ENCODE measurements at regions not wholly inside any gene's neighbourhood (a gene's known extent, or its start where the extent isn't known, plus 50 kb on each side); places are given as distances from the start of the nearest gene placed in this dataset.

- Histone ChIP-seq H3K36me3 (ENCODE audit: control insufficient read depth, insufficient read depth, low read length) (no peaks in the 10 kb centered on the region), H3K9me3 (no peaks in the 10 kb centered on the region), H3K4me1 (no peaks in the 10 kb centered on the region), H3K4me3 (ENCODE audit: low read depth, low read length) (no peak overlapping the region), H3K27me3 (replicated peaks; ENCODE audit: control insufficient read depth, insufficient read depth, low read length) (no peaks in the 10 kb centered on the region)
- BruUV-seq (replicated peaks), result no TSS peak
- CTCF ChIA-PET, result no interaction called here
- Mint-ChIP-seq H3K27ac (ENCODE audit: unreplicated experiment) (no peak overlapping the region), H3K36me3 (ENCODE audit: insufficient read depth, unreplicated experiment) (no peaks in the 10 kb centered on the region), H3K4me1 (ENCODE audit: low read depth, unreplicated experiment) (no peaks in the 10 kb centered on the region), H3K4me3 (ENCODE audit: unreplicated experiment) (no peak overlapping the region), H3K27me3 (ENCODE audit: insufficient read depth, unreplicated experiment) (no peaks in the 10 kb centered on the region), H3K9me3 (ENCODE audit: unreplicated experiment) (no peaks in the 10 kb centered on the region)
- TF ChIP-seq CTCF (IDR thresholded peaks at IDR 0.05; ENCODE audit: insufficient read depth in 1 of 2, low read depth in 1 of 2, low read length in 1 of 2, severe bottlenecking in 1 of 2, unreplicated experiment in 1 of 2), result no peak
- intact Hi-C loops (cut with micrococcal nuclease; ENCODE audit: unreplicated experiment), result no loop called here
- POLR2A ChIA-PET, result no interaction called here
- no peak for DNase-seq
Observed at GRCh38 chr2:139990646-139991335, 1210.6 kb upstream of the NXPH2 start.

GRCh38 chr2:139969323-139969722 lies 1189.1 kb upstream of the NXPH2 start:
- H3K4me3 ChIP-seq (ENCODE audit: low read depth, low read length), result no peak overlapping the region
- POLR2A ChIA-PET, result no interaction called here
- DNase-seq, result no peak
- Mint-ChIP-seq H3K27me3 (ENCODE audit: insufficient read depth, unreplicated experiment) (peaks cover 2% of the 10 kb centered on the region), H3K4me1 (ENCODE audit: low read depth, unreplicated experiment) (no peaks in the 10 kb centered on the region), H3K36me3 (ENCODE audit: insufficient read depth, unreplicated experiment) (no peaks in the 10 kb centered on the region), H3K9me3 (ENCODE audit: unreplicated experiment) (peaks cover 12% of the 10 kb centered on the region), H3K27ac (ENCODE audit: unreplicated experiment) (no peak overlapping the region), H3K4me3 (ENCODE audit: unreplicated experiment) (no peak overlapping the region)
- H3K36me3 ChIP-seq (ENCODE audit: control insufficient read depth, insufficient read depth, low read length), result no peaks in the 10 kb centered on the region
- H3K4me1 ChIP-seq, result no peaks in the 10 kb centered on the region
- CTCF ChIA-PET, result no interaction called here
- no peaks in the 10 kb centered on the region for H3K27me3 ChIP-seq (replicated peaks; ENCODE audit: control insufficient read depth, insufficient read depth, low read length)
- no TSS peak for BruUV-seq (replicated peaks)
- TF ChIP-seq CTCF (IDR thresholded peaks at IDR 0.05; ENCODE audit: insufficient read depth in 1 of 2, low read depth in 1 of 2, low read length in 1 of 2, severe bottlenecking in 1 of 2, unreplicated experiment in 1 of 2), result no peak
- H3K9me3 ChIP-seq, result no peaks in the 10 kb centered on the region
- intact Hi-C loops (cut with micrococcal nuclease; ENCODE audit: unreplicated experiment), result no loop called here

- intact Hi-C loops (cut with micrococcal nuclease; ENCODE audit: unreplicated experiment), result no loop called here
- CTCF ChIA-PET, result no interaction called here
- no TSS peak for BruUV-seq (replicated peaks)
- Mint-ChIP-seq H3K27me3 (ENCODE audit: insufficient read depth, unreplicated experiment) (peaks cover 2% of the 10 kb centered on the region), H3K9me3 (ENCODE audit: unreplicated experiment) (peaks cover 7% of the 10 kb centered on the region), H3K27ac (ENCODE audit: unreplicated experiment) (no peak overlapping the region), H3K36me3 (ENCODE audit: insufficient read depth, unreplicated experiment) (no peaks in the 10 kb centered on the region), H3K4me1 (ENCODE audit: low read depth, unreplicated experiment) (no peaks in the 10 kb centered on the region), H3K4me3 (ENCODE audit: unreplicated experiment) (no peak overlapping the region)
- Histone ChIP-seq H3K9me3 (no peaks in the 10 kb centered on the region), H3K36me3 (ENCODE audit: control insufficient read depth, insufficient read depth, low read length) (no peaks in the 10 kb centered on the region), H3K27me3 (replicated peaks; ENCODE audit: control insufficient read depth, insufficient read depth, low read length) (no peaks in the 10 kb centered on the region), H3K4me1 (no peaks in the 10 kb centered on the region), H3K4me3 (ENCODE audit: low read depth, low read length) (no peak overlapping the region)
- TF ChIP-seq CTCF (IDR thresholded peaks at IDR 0.05; ENCODE audit: insufficient read depth in 1 of 2, low read depth in 1 of 2, low read length in 1 of 2, severe bottlenecking in 1 of 2, unreplicated experiment in 1 of 2), result no peak
- POLR2A ChIA-PET, result no interaction called here
- no peak for DNase-seq
Observed at GRCh38 chr2:139968588-139968987, 1188.4 kb upstream of the NXPH2 start.

Data from Caco-2 (cell line).